ENCODE measurements at regions not wholly inside any gene's neighbourhood (a gene's known extent, or its start where the extent isn't known, plus 50 kb on each side); places are given as distances from the start of the nearest gene placed in this dataset.
"Not testable (repeated sequence)": the region's sequence is repeated elsewhere in the genome, so short reads cannot be mapped to it uniquely, and the experiment has no call there.

GRCh38 chr1:166383635-166384346, 217.0 kb upstream of the FAM78B start:
- no peak for DNase-seq (ENCODE audit: low spot score in 2 of 2)
- no peak for FAIRE-seq

GRCh38 chr1:166384948-166385347, 218.1 kb upstream of the FAM78B start:
- DNase-seq (ENCODE audit: low spot score in 2 of 2) (no peak), FAIRE-seq (no peak)

- DNase-seq (ENCODE audit: low spot score in 2 of 2) (no peak), FAIRE-seq (no peak)
These were observed 223.7 kb upstream of the FAM78B start for GRCh38 chr1:166390366-166391033.

- DNase-seq (ENCODE audit: low spot score in 2 of 2) (no peak), FAIRE-seq (no peak)
These were observed 224.7 kb upstream of the FAM78B start for GRCh38 chr1:166391279-166392066.

- DNase-seq (ENCODE audit: low spot score in 2 of 2): no peak
- FAIRE-seq: no peak
These were observed 228.9 kb upstream of the FAM78B start for GRCh38 chr1:166395729-166396128.

- FAIRE-seq; DNase-seq (ENCODE audit: low spot score in 2 of 2): not testable (repeated sequence)
These were observed 242.7 kb upstream of the FAM78B start for GRCh38 chr1:166409253-166410082.

- FAIRE-seq: no peak
- no peak for DNase-seq (ENCODE audit: low spot score in 2 of 2)
These were observed 243.2 kb upstream of the FAM78B start for GRCh38 chr1:166410083-166410385.

GRCh38 chr1:166416831-166417230, 250.0 kb upstream of the FAM78B start:
- not testable (repeated sequence) for DNase-seq (ENCODE audit: low spot score in 2 of 2); FAIRE-seq

- FAIRE-seq: no peak
These were observed 251.6 kb upstream of the FAM78B start for GRCh38 chr1:166418344-166418933.

GRCh38 chr1:166422586-166422985, 255.8 kb upstream of the FAM78B start:
- not testable (repeated sequence) for FAIRE-seq

More at GRCh38 chr1:166418344-166418933, 251.6 kb upstream of the FAM78B start:
- no peak for DNase-seq (ENCODE audit: low spot score in 2 of 2)

GRCh38 chr1:166432655-166433054, 265.9 kb upstream of the FAM78B start:
- DNase-seq (ENCODE audit: low spot score in 2 of 2) (no peak), FAIRE-seq (no peak)

More at GRCh38 chr1:166422586-166422985, 255.8 kb upstream of the FAM78B start:
- DNase-seq (ENCODE audit: low spot score in 2 of 2): not testable (repeated sequence)

- peak in 1 of 2 donors; percentile 12 for DNase-seq (ENCODE audit: low spot score in 2 of 2)
- FAIRE-seq: not testable (repeated sequence)
These were observed 266.9 kb upstream of the FAM78B start for GRCh38 chr1:166433404-166434304.

- FAIRE-seq: no peak
- no peak for DNase-seq (ENCODE audit: low spot score in 2 of 2)
These were observed 290.9 kb upstream of the FAM78B start for GRCh38 chr1:166457700-166458099.

- DNase-seq (ENCODE audit: low spot score in 2 of 2) (no peak), FAIRE-seq (no peak)
These were observed 297.5 kb upstream of the FAM78B start for GRCh38 chr1:166464333-166464732.

GRCh38 chr1:166470014-166470413, 303.2 kb upstream of the FAM78B start:
- no peak for FAIRE-seq
- no peak for DNase-seq (ENCODE audit: low spot score in 2 of 2)

- no peak for FAIRE-seq
- DNase-seq (ENCODE audit: low spot score in 2 of 2): no peak
These were observed 303.6 kb upstream of the FAM78B start for GRCh38 chr1:166470441-166470840.

- DNase-seq (ENCODE audit: low spot score in 2 of 2): no peak
- no peak for FAIRE-seq
These were observed 304.6 kb upstream of the FAM78B start for GRCh38 chr1:166471359-166471758.

GRCh38 chr1:166479052-166479631, 312.3 kb upstream of the FAM78B start:
- FAIRE-seq (peak; percentile 44), DNase-seq (ENCODE audit: low spot score in 2 of 2) (peak in 1 of 2 donors; percentile 16)

- DNase-seq (ENCODE audit: low spot score in 2 of 2) (no peak), FAIRE-seq (no peak)
These were observed 317.7 kb upstream of the FAM78B start for GRCh38 chr1:166484471-166484870.

Data from frontal cortex (tissue), 3 donors.